NCI-H345 treated with DMSO at 0.1 percent for 48 hours (cell line): ENCODE measurements at regions not wholly inside any gene's neighbourhood (a gene's known extent, or its start where the extent isn't known, plus 50 kb on each side); places are given as distances from the start of the nearest gene placed in this dataset.
A peak's percentile ranks its signal among the peaks of the same experiment; 100 is the strongest.
"Not testable (repeated sequence)": the region's sequence is repeated elsewhere in the genome, so short reads cannot be mapped to it uniquely, and the experiment has no call there.

Source experiments
- DNase-seq: peaks from one replicate; lab custom pipeline; 2025; ENCODE audit not compliant: unreplicated experiment; lab: John Stamatoyannopoulos, UW

GRCh38 chr7:131865911-131866310 lies 309.5 kb upstream of the PODXL start:
- DNase-seq = no peak

- no peak for DNase-seq
Observed at GRCh38 chr7:131861620-131862346, 305.4 kb upstream of the PODXL start.

GRCh38 chr7:131859147-131859821 lies 302.9 kb upstream of the PODXL start:
- DNase-seq = peak; percentile 64

GRCh38 chr7:131858611-131859010 lies 302.2 kb upstream of the PODXL start:
- no peak for DNase-seq

- no peak for DNase-seq
Observed at GRCh38 chr7:131849472-131849871, 293.0 kb upstream of the PODXL start.

GRCh38 chr7:131848033-131848432 lies 291.6 kb upstream of the PODXL start:
- DNase-seq = no peak

- DNase-seq = no peak
Observed at GRCh38 chr7:131845573-131846314, 289.3 kb upstream of the PODXL start.

- no peak for DNase-seq
Observed at GRCh38 chr7:131844369-131844768, 287.9 kb upstream of the PODXL start.

GRCh38 chr7:131843898-131844331 lies 287.5 kb upstream of the PODXL start:
- DNase-seq = no peak

GRCh38 chr7:131839967-131840690 lies 283.7 kb upstream of the PODXL start:
- no peak for DNase-seq

GRCh38 chr7:131836733-131837132 lies 280.3 kb upstream of the PODXL start:
- DNase-seq = no peak

GRCh38 chr7:131835141-131835540 lies 278.7 kb upstream of the PODXL start:
- no peak for DNase-seq

- no peak for DNase-seq
Observed at GRCh38 chr7:131830681-131831080, 274.3 kb upstream of the PODXL start.

- DNase-seq = no peak
Observed at GRCh38 chr7:131829947-131830558, 273.6 kb upstream of the PODXL start.

GRCh38 chr7:131827421-131827820 lies 271.0 kb upstream of the PODXL start:
- no peak for DNase-seq

- no peak for DNase-seq
Observed at GRCh38 chr7:131826960-131827359, 270.5 kb upstream of the PODXL start.

- not testable (repeated sequence) for DNase-seq
Observed at GRCh38 chr7:131823961-131824440, 267.6 kb upstream of the PODXL start.

GRCh38 chr7:131819891-131820290 lies 263.5 kb upstream of the PODXL start:
- DNase-seq = no peak

- DNase-seq = no peak
Observed at GRCh38 chr7:131816391-131817007, 260.1 kb upstream of the PODXL start.

- DNase-seq = no peak
Observed at GRCh38 chr7:131808736-131809135, 252.3 kb upstream of the PODXL start.
